Astrocyte of the spinal cord (primary cell): ENCODE measurements at regions not wholly inside any gene's neighbourhood (a gene's known extent, or its start where the extent isn't known, plus 50 kb on each side); places are given as distances from the start of the nearest gene placed in this dataset.

Experiments
- DNase-seq: peaks from one replicate; pipeline ENCODE4 v3.0.0; 2011; ENCODE audit warnings: low read depth, low spot score
- H3K4me3 ChIP-seq: 2 replicates; pipeline ENCODE4 v1.5.1; 2011; ENCODE audit warnings: low read depth, mild to moderate bottlenecking, low read length, moderate library complexity
- in situ Hi-C: cut with HindIII; loops from 2 replicates; pipeline ENCODE4 v1.10.0; 2017; ENCODE audit warnings: low sequenced_read_pairs
- TF ChIP-seq, protein P1 (sequence below): IDR thresholded peaks from 2 replicates; pipeline ENCODE4 v1.5.1; 2012; ENCODE audit warnings: low read depth, mild to moderate bottlenecking, low read length, inconsistent platforms

DNA sequence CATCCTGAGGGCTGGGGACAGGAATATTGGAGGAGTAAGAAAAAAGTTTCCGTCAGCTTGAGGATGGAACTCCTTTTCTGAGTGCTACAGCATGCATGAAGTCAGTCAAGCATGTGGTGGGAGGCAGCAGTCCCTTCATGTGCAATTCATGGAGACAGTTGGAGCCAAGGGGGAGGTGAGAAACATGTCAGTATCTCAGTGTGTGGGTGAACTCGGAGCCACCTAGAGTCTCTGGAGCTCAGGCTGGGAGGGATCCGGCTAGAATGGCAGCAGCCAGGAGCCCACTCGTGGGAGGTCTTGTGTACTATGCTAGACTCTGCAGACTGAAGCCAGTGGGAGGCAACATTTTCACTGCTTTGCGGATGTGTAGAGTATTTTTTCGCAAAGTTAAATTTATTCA lies 60.3 kb downstream of the AVPR1A start:
- in situ Hi-C loops = no loop called here

DNA sequence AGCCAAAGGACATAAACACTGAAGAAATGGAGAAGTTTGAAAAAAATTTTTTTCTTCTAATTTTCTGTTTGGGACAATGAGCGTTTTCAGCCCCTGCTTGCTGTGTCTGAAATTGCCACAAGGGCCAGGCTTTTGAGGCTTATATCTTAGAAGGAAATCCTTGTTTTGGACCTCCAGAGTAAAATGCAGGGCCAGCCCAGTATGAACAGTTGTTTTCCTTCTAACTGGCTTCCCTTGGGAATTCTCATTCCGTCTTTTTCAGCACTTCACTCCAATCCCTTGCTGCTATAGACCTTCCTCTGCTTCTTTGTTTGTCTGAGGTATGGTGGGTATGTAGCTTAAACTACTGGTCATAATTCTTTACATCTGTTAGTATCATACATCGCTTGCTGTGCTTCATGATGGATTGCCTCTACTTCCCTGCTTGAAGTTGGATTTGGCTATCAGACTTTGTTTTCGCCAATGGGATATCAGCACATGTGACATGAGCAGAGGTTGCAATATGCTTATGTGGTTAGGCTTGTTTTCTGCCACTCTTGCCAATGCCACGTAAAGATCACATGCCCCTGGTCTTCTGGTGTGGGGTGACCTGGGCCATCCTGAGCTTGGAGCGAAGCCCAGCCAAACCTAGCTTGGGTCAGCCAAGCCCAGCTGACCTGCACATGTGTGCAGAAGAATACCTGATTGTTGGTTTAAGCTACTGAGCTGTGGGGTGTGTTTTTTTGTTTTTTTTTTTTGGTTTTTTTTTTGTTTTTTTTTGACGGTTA lies 64.7 kb downstream of the AVPR1A start:
- no peak for DNase-seq
- no peak overlapping the region for H3K4me3 ChIP-seq
- TF ChIP-seq, protein P1, sequence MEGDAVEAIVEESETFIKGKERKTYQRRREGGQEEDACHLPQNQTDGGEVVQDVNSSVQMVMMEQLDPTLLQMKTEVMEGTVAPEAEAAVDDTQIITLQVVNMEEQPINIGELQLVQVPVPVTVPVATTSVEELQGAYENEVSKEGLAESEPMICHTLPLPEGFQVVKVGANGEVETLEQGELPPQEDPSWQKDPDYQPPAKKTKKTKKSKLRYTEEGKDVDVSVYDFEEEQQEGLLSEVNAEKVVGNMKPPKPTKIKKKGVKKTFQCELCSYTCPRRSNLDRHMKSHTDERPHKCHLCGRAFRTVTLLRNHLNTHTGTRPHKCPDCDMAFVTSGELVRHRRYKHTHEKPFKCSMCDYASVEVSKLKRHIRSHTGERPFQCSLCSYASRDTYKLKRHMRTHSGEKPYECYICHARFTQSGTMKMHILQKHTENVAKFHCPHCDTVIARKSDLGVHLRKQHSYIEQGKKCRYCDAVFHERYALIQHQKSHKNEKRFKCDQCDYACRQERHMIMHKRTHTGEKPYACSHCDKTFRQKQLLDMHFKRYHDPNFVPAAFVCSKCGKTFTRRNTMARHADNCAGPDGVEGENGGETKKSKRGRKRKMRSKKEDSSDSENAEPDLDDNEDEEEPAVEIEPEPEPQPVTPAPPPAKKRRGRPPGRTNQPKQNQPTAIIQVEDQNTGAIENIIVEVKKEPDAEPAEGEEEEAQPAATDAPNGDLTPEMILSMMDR = no peak
- in situ Hi-C loops = no loop called here

More for the DNA sequence above, 60.3 kb downstream of the AVPR1A start:
- TF ChIP-seq, protein P1 = no peak
- no peak for DNase-seq
- no peak overlapping the region for H3K4me3 ChIP-seq

DNA sequence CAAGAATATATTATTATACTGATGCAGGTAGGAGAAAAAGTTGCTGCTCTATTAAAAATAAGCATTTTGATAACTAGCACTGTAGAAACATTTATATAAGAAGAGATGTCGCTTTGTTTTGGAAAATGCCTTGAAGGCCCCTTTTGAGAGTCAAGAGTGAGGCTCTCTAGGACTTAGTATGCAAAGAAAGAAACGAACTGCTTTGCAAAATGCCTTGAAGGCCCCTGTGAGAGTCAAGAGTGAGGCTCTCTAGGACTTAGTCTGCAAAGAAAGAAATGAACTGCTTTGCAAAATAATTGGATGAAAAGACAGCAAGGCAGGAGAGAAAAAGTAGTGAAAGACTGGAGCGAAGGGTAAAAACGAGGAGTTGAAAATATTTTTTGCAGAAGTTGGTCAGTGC lies 65.9 kb downstream of the AVPR1A start:
- TF ChIP-seq, protein P1 = no peak
- in situ Hi-C loops = no loop called here
- H3K4me3 ChIP-seq = no peak overlapping the region
- no peak for DNase-seq

DNA sequence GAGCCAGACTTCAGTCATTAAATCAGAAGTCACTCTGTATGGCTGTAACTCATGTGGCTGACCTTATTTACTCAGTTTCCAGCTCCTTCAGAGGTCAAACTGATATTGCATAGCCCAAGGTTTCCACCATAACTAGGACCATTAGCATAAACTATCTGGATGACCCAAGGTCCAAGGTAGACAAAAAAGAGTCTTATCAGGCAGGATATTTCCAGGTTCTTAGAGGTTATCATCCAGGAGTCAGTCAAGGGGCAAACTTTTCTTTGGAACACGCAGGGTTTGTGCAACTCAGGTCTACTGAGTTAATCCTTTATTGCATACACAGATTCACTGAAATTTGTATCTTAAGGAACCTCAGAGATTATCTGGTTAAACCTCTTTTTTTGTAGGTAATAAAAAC lies 66.5 kb downstream of the AVPR1A start:
- H3K4me3 ChIP-seq = no peak overlapping the region
- in situ Hi-C loops = no loop called here
- DNase-seq = no peak
- TF ChIP-seq, protein P1 = no peak

DNA sequence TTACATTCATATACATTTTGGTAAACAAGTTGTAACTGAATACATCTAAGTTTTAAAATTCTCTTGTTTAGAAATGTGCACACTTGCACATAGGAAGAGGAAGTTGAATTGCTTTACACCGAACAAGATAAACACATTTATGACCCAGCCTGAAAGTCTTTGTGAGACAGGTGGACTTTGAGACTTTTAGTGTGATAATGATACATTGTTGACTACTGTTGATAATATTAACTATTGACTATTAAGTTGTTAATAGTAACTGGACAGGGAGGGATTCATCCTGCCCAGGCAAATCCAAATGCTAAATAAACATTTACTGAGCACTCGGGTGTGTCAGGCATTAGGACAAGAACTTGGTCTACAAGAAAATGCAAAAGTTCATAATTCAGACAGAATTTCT lies 68.0 kb downstream of the AVPR1A start:
- in situ Hi-C loops = no loop called here
- no peak overlapping the region for H3K4me3 ChIP-seq
- TF ChIP-seq, protein P1 = no peak
- DNase-seq = no peak

DNA sequence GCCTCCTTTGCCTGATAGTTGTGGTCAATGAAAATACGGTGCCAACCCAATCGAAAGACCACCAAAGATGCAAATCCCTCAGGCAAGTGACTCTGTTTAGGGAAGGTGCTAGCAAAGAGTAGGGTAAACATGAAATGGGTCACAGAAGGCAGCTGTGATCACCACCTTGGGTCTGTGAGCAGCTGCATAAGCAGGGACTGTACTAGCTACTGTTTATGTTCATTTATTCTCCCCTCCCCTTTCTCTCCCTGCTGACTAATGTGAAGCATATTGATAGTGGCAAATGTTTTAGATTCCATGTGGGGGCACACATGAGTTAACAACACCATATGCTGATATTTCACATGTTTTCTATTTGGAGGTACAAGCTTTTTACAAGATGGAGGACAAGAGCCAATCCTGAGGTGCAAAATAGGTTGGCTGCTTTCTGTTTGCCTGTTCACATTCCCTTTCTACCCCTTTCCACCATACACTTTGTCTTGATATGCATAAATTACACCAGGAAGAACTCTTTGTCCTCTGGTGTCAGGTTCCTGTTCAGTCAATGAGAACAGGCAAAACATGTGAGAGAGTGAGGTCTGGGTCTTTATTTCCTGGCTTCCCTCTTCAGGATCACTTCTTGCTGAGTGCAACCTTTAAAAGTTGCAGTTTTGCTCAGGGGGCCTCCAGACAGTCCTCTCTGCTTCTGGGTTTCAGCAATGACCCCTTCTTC lies 71.1 kb downstream of the AVPR1A start:
- TF ChIP-seq, protein P1 = no peak
- no peak for DNase-seq
- in situ Hi-C loops = no loop called here
- no peak overlapping the region for H3K4me3 ChIP-seq
